T-helper 22 cell (primary cell): ENCODE measurements at regions not wholly inside any gene's neighbourhood (a gene's known extent, or its start where the extent isn't known, plus 50 kb on each side); places are given as distances from the start of the nearest gene placed in this dataset.
"Not testable (repeated sequence)": the region's sequence is repeated elsewhere in the genome, so short reads cannot be mapped to it uniquely, and the experiment has no call there.

Source experiments
- DNase-seq: peaks from one replicate; pipeline ENCODE4 v3.0.0-alpha.2; 2020; ENCODE audit warnings: low read depth

DNA sequence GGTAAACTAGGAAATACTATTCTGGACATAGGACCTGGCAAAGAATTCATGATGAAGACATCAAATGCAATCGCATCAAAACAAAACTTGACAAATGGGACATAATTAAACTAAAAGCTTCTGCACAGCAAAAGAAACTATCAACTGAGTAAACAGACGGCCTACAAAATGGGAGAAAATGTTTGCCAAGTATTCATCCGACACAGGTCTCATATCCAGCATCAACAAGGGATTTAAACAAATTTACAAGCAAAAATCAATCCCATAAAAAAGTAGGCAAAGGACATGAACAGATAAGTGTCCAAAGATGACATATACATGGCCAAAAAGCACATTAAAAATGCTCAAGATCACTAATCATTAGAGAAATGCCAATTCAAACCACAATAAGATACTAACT lies 1088.9 kb downstream of the NAALADL2 start:
- DNase-seq, result no peak

DNA sequence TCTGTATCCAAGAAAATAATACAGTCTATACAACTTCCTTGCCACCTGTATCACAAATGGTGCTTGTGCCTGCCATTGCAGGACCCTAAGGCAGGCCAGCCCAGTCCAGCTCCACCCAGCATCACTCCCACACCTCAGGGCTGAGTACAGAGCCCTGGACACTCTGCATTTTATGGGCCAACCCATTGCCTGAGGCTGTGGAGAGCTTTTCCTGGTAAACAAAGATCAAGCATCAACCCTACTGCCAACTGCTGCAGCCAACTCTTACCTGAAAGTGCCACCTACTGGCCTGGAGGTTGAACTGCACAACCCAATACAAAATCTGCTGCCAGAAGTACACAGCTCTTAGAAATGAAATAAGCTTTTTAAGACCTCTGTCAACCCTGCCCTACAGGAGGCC lies 1082.2 kb downstream of the NAALADL2 start:
- DNase-seq, result no peak

DNA sequence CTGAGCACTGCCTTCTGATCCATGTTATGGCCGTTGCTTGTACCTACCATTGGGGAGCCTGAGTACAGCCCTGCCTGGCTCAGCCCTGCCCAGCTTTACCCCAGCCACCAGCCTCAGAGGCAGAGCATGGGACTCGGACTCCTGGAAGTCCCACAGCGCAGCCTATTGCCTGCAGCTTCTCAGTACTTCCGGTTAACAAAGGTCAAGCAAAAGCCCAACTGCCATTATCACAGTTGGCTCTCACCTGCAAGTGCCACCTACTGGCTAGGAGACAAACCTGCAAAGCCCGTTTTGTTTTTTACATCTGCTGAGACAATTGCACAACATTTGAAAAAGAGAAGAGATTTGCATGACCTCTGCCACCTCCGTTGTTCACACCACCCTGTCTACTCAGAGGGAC lies 1081.7 kb downstream of the NAALADL2 start:
- DNase-seq, result no peak

DNA sequence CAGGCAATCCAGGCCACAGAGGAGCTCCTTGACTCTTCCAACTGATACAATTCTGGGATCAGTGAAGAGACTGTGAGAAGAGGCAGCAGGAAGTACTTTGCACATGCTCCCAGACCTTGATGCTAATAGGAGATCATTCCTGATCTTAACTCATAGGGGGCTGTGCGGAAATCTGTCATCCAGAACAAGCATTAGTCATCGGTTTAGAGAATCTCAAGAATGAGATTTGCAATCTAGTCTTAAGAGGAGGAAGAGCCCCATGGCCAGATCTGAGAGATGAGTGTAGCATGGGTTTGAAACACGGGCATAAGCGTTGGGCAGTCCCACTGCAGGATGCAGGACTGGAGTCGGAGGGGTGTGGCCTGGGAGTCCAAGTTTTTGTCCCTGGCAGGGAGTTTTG lies 1081.1 kb downstream of the NAALADL2 start:
- no peak for DNase-seq

DNA sequence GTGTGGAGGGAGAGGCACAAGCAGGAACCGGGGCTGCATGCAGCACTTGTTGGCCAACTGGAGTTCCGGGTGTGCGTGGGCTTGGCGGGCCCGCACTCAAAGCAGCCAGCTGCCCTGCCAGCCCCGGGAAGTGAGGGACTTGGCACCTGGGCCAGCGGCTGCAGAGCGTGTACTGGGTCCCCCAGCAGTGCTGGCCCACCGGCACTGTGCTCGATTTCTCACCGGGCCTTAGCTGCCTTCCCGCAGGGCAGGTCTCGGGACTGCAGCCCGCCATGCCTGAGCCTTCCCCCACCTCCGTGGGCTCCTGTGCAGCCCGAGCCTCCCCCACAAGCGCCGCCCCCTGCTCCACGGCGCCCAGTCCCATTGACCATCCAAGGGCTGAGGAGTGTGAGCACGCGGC lies 1078.2 kb downstream of the NAALADL2 start:
- not testable (repeated sequence) for DNase-seq

DNA sequence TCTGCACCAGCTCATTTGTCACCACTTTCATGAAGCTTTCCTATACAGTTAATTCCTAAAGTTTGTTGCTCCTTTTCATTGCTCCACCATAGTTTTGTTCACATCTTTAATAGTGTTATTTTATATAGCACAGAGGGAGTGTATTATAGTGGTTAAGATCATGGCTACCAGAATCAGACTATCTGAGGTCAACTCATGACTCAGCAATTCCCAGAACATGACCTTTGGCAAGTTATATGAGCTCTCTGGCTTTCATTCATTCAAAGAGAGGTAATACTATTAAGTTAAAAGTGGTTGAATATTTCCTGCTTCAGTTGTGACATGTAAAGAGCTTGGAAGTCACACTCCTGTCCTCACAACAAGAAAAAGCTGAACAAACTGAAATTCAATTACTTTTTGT lies 1073.5 kb downstream of the NAALADL2 start:
- no peak for DNase-seq

DNA sequence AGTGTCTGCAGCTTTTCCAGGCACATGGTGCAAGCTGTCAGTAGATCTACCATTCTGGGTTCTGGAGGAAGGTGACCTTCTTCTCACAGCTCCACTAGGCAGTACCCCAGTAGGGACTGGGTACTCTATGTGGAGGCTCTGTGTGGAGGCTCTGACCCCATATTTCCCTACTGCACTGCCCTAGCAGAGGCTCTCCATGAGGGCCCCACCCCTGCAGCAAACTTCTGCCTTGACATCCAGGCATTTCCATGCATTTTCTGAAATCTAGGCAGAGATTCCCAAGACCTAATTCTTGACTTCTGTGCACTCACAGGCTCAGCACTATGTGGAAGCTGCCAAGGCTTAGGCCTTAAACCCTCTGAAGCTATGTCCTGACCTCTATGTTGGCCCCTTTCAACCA lies 1060.0 kb downstream of the NAALADL2 start:
- DNase-seq, result no peak

DNA sequence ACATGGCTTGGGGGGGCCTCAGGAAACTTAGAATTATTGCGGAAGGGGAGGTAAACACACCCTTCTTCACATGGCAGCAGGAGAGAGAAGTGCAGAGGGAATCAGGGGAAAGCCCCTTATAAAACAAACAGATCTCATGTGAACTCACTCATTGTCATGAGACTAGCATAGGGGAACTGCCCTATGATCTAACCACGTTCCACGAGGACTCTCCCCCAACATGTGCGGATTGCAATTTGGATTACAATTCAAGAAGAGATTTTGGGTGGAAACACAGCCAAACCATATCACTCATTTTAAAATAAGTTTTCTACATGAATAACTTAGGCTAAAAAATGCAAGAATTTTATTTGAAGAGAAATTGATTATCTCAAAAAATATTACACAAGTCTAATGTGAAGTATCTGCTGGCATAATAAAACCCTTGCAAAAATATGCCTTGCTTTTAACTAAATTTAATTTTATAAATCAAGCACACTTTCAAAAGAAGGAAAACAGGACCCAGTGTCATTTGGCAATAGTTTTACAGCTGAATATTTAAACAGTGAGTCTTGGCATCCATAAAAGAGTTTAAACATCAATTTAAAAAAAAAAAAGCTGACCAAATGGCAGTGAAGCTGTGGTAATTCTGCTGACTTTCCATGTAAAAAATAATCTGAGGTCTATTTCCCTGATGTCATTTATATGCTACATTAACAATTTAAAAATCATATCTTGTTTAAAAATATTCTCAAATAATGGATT lies 1057.2 kb downstream of the NAALADL2 start:
- no peak for DNase-seq

DNA sequence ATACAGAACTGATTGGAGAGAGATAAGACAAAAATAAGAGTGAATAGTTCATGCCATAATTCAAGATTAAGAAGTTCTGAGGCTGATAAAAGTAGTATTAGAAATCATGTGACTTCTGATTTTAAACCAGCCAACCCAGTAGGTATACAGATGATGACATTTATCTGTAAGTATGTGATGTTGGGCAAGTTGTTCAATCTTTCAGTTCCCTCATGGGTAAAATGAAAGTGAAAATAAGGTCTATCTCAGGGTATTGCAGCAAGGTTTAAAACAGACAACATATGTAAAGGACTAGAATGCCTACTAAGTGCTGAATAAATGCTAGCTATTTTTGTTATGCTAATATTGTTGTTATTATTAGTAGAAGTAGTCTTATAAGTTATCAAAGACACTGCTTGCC lies 1055.7 kb downstream of the NAALADL2 start:
- no peak for DNase-seq

DNA sequence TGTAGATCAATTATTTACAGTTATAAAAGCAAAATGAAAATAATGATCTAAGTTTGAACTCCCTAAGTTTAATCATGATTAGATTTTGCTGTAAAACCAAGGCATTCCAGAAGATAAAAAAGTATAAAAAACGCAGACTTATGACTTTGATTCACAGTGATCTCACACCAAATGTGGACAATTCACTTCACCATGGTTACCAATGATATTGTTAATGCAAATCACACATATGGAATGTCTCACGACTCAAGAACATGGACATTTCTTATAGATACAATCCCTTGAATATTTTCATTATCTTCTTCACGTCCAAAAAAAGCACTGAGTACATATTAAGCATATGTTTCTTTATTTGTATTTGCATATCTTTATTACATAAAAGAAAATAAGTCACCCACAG lies 1054.2 kb downstream of the NAALADL2 start:
- no peak for DNase-seq

GRCh38 chr3:175911937-175912336 lies 1052.8 kb downstream of the NAALADL2 start:
- no peak for DNase-seq

- DNase-seq, result no peak
Observed at GRCh38 chr3:175902226-175902625, 1043.1 kb downstream of the NAALADL2 start.

GRCh38 chr3:175898194-175898593 lies 1039.1 kb downstream of the NAALADL2 start:
- no peak for DNase-seq

DNA sequence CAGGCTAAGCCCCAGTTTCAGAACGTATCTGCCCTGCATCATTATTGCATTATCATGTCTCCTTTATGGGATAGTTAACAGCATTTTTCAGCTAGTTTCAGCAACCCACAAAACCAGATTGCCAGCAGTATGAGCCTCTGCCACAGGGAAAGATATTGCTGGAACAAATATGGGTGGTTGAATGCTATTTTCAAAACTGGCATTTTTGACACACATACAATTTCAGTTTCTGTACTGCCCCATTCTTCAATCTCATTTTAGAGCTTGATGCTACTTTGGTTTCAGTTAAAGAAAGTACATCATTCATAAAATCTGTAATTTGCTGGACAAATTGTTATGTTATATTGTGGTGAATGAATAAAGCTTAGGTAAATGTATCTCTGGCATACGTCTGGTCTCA lies 1037.5 kb downstream of the NAALADL2 start:
- DNase-seq, result no peak

- DNase-seq, result no peak
Observed at GRCh38 chr3:175895731-175896130, 1036.6 kb downstream of the NAALADL2 start.

DNA sequence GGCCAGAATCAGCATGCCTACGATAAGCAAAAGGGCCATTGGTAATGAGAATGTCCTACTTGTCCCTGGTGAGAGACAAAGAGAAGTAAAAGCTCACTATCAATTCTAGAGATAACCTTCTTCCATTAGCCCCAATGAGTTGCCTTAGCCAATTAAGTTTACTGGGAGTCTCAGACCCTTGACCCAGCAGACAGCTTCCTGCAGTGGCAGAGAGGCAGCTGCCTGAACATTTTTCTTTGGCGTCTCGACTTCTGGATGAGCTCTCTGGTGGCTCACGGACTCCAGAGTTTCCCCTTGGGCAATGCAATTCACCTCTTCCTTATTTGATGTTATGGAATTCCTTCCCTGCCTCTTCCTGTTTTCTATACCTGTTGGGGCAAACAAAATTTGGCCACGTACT lies 1034.4 kb downstream of the NAALADL2 start:
- no peak for DNase-seq

- DNase-seq, result no peak
Observed at GRCh38 chr3:175890066-175890465, 1030.9 kb downstream of the NAALADL2 start.

DNA sequence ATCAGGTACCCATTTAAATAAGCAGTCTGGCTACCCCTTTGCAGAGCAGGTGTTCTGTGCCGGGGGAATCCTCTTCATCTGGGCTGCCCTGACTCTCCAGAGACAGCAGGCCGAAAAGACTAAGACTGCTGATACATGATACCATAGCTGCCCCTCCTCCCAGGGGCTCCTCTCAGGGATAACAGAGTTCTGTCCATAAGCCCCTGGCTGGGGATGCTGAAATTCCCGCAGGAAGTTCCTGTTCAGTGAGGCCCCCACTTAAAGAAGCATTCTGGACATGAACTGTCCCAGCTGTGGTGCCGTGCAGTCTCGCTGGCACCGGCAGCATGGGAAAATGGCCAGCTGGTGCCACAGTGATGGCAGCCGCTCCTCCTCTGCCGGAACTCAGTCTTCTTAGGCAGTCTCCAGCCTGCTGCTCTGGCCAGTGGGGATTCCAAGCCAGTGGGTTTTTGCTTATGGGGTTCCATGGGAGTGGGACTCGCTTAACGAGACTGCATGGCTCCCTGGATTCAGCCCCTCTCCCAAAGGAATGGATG lies 1026.2 kb downstream of the NAALADL2 start:
- DNase-seq, result no peak

DNA sequence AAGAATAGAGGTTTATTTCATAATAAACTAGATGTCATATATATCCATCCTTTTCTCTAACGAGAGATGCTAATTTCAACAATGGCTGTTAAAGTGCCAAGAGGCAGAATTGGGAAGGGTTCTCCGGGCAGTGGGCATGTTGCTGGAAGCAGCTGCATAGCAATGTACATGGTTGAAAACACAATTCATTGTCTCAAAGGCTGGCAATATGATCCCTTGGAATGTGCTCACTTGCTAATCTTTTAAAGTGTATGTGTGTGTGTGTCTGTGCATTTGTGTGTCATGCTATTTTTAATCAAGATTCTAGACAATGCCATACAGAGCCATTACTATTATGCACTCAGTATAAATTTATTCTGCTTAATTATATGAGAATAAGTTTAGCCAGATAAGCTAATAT lies 1020.3 kb downstream of the NAALADL2 start:
- DNase-seq, result no peak

- no peak for DNase-seq
Observed at GRCh38 chr3:175869404-175869803, 1010.3 kb downstream of the NAALADL2 start.

GRCh38 chr3:175868626-175869025 lies 1009.5 kb downstream of the NAALADL2 start:
- DNase-seq, result no peak

GRCh38 chr3:175865724-175866123 lies 1006.6 kb downstream of the NAALADL2 start:
- no peak for DNase-seq

- no peak for DNase-seq
Observed at GRCh38 chr3:175861916-175862315, 1002.8 kb downstream of the NAALADL2 start.
